ENCODE measurements at regions not wholly inside any gene's neighbourhood (a gene's known extent, or its start where the extent isn't known, plus 50 kb on each side); places are given as distances from the start of the nearest gene placed in this dataset.

GRCh38 chr11:134013518-134013917 lies 55.4 kb upstream of the JAM3 start:
- Histone ChIP-seq H4K20me1 (replicated peaks; ENCODE audit: control insufficient read depth, extremely low read depth, insufficient read depth, low read length) (no peaks in the 10 kb centered on the region), H3K4me2 (ENCODE audit: insufficient read depth, low read length) (no peak overlapping the region), H3K9ac (replicated peaks; ENCODE audit: extremely low read depth, insufficient read depth, low read length) (no peak overlapping the region), H2AFZ (ENCODE audit: low read depth, low read length) (no peak overlapping the region), H3K9me1 (replicated peaks; ENCODE audit: control insufficient read depth, extremely low read depth, insufficient read depth, low read length) (no peaks in the 10 kb centered on the region), H3K79me2 (ENCODE audit: control insufficient read depth, insufficient read depth, low read length) (no peaks in the 10 kb centered on the region), H3K27ac (ENCODE audit: insufficient read depth, low read depth, low read length) (no peak overlapping the region), H3K27me3 (ENCODE audit: control insufficient read depth in 2 of 2, insufficient read depth in 2 of 2, low read length in 2 of 2) (no peaks in the 10 kb centered on the region), H3K4me3 (replicated peaks in 1 of 3; ENCODE audit: insufficient read depth in 1 of 3, low read depth in 1 of 3, low read length in 3 of 3) (no peak overlapping the region), H3K36me3 (ENCODE audit: control insufficient read depth in 2 of 2, extremely low read depth in 1 of 2, insufficient read depth in 2 of 2, low read length in 2 of 2) (no peaks in the 10 kb centered on the region), H3K9me3 (replicated peaks; ENCODE audit: control insufficient read depth, insufficient read depth, low read length) (no peaks in the 10 kb centered on the region), H3K4me1 (ENCODE audit: control insufficient read depth, extremely low read depth, insufficient read depth, low read length) (no peaks in the 10 kb centered on the region)
- no peak for TF ChIP-seq POLR2AphosphoS5 (IDR thresholded peaks at IDR 0.05; ENCODE audit: insufficient read depth, low read depth, low read length)
- no peak for TF ChIP-seq JUN (IDR thresholded peaks at IDR 0.05; ENCODE audit: borderline replicate concordance, insufficient read depth, insufficient read length, low read depth)
- no peak for TF ChIP-seq MAX (IDR thresholded peaks at IDR 0.05; ENCODE audit: insufficient read depth, insufficient read length)
- TF ChIP-seq EZH2 (IDR thresholded peaks at IDR 0.05; ENCODE audit: borderline replicate concordance, low read depth, low read length, severe bottlenecking) = no peak
- TF ChIP-seq CTCF (IDR thresholded peaks at IDR 0.05; ENCODE audit: extremely low read depth in 1 of 2, insufficient read depth in 1 of 2, low read depth in 1 of 2, low read length in 2 of 2) = no peak
- TF ChIP-seq GATA2 (IDR thresholded peaks at IDR 0.05; ENCODE audit: insufficient read depth, insufficient read length, low read depth, low read length) = no peak
- no peak for TF ChIP-seq MYC (IDR thresholded peaks at IDR 0.05; ENCODE audit: low read depth, low read length)
- TF ChIP-seq FOS (IDR thresholded peaks at IDR 0.05; ENCODE audit: borderline replicate concordance, insufficient read depth, low read length) = no peak
- no peak for TF ChIP-seq POLR2A (IDR thresholded peaks at IDR 0.05; ENCODE audit: low read depth, low read length)
- DNase-seq (ENCODE audit: low read depth, low spot score) = no peak
- dilution Hi-C loops (cut with MboI; ENCODE audit: extremely low pct_ligation_motif_present, low sequenced_read_pairs) = no loop called here
- CTCF ChIA-PET = no interaction called here
- BruUV-seq (replicated peaks) = no TSS peak
- POLR2A ChIA-PET = no interaction called here
- intact Hi-C loops (cut with micrococcal nuclease) = no loop called here
- FAIRE-seq = no peak
